BLaER1 treated with 17β-estradiol and CSF1 and Interleukin-3, amounts not matched to agents 10 nM and 100 nM (cell line): ENCODE measurements at regions not wholly inside any gene's neighbourhood (a gene's known extent, or its start where the extent isn't known, plus 50 kb on each side); places are given as distances from the start of the nearest gene placed in this dataset.
A peak's percentile ranks its signal among the peaks of the same experiment; 100 is the strongest.

Experiments
- H3K27ac ChIP-seq, 11 experiments: shearing (Covaris generic); formaldehyde crosslinking; 2 replicates each; pipeline ENCODE4 v1.8.1; 2022
- H3K27me3 ChIP-seq, 11 experiments: shearing (Covaris generic); formaldehyde crosslinking; 2 replicates each; pipeline ENCODE4 v1.8.1; 2022
- H3K36me3 ChIP-seq, 11 experiments: shearing (Covaris generic); formaldehyde crosslinking; 2 replicates each; pipeline ENCODE4 v1.8.1; 2022
- H3K4me1 ChIP-seq, 10 experiments: shearing (Covaris generic); formaldehyde crosslinking; 2 replicates each; pipeline ENCODE4 v1.8.1; 2022
- H3K4me2 ChIP-seq, 11 experiments: shearing (Covaris generic); formaldehyde crosslinking; 2 replicates each; pipeline ENCODE4 v1.8.1; 2022
- H3K4me3 ChIP-seq, 10 experiments: shearing (Covaris generic); formaldehyde crosslinking; 2 replicates each; pipeline ENCODE4 v1.8.1; 2022
- H3K9ac ChIP-seq, 11 experiments: shearing (Covaris generic); formaldehyde crosslinking; 2 replicates each; pipeline ENCODE4 v1.8.1; 2022
- H3K9me3 ChIP-seq, 11 experiments: shearing (Covaris generic); formaldehyde crosslinking; replicated peaks in 1 of 11; 2 replicates each; pipeline ENCODE4 v1.8.1; 2022
- H4K20me1 ChIP-seq, 11 experiments: shearing (Covaris generic); formaldehyde crosslinking; 2 replicates each; pipeline ENCODE4 v1.8.1; 2022
- Cebpa-rat ChIP-seq, 11 experiments: shearing (Covaris generic); IDR thresholded peaks; 2 replicates each; pipeline ENCODE4 v1.8.1; 2022

DNA sequence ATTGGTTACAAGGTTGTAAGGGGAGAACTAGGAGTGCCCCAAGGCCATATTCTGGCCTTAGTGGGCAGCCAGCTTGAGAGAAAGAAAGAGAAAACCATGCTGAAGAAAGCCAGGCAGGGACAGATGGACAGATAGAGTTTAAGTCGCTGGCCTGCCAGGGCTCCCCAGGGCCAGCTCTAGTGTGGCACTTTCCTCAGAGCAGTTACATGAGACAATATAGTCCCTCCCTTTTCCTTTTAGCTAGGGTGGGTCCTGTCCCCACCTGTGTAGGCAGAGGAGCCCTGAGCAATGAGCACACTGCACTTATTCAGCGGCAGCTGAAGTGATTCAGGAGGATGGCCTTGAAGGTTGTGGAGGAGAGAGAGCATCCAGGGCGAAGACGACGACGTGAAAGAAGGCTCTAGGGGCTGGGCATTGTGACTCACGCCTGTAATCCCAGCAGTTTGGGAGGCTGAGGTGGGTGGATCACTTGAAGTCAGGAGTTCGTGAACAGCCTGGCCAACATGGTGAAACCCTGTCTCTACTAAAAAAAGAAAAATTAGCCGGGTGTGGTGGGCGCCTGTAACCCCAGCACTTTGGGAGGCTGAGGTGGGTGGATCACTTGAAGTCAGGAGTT is 152.0 kb upstream of the SLC1A4 start:
- H3K9me3 ChIP-seq = no peaks in the 10 kb centered on the region
- TF ChIP-seq Cebpa-rat (IDR thresholded peaks at IDR 0.05) = no peak
- peak overlapping the region in 3 of 11 experiments; percentile 42 to 66 (median 64); a peak in 4 of 22 replicates for H3K27ac ChIP-seq
- peaks cover 43 to 93% (median 55%) of the 10 kb centered on the region in 10 experiments for H3K4me1 ChIP-seq
- no peaks in the 10 kb centered on the region for H3K27me3 ChIP-seq
- H3K9ac ChIP-seq = peak overlapping the region in 1 of 11 experiments; percentile 52; a peak in 1 of 22 replicates
- no peak overlapping the region for H3K4me3 ChIP-seq
- H4K20me1 ChIP-seq = no peaks in the 10 kb centered on the region
- peak overlapping the region; percentile 17 to 86 (median 58); a peak in 15 of 22 replicates for H3K4me2 ChIP-seq
- H3K36me3 ChIP-seq = no peaks in the 10 kb centered on the region

DNA sequence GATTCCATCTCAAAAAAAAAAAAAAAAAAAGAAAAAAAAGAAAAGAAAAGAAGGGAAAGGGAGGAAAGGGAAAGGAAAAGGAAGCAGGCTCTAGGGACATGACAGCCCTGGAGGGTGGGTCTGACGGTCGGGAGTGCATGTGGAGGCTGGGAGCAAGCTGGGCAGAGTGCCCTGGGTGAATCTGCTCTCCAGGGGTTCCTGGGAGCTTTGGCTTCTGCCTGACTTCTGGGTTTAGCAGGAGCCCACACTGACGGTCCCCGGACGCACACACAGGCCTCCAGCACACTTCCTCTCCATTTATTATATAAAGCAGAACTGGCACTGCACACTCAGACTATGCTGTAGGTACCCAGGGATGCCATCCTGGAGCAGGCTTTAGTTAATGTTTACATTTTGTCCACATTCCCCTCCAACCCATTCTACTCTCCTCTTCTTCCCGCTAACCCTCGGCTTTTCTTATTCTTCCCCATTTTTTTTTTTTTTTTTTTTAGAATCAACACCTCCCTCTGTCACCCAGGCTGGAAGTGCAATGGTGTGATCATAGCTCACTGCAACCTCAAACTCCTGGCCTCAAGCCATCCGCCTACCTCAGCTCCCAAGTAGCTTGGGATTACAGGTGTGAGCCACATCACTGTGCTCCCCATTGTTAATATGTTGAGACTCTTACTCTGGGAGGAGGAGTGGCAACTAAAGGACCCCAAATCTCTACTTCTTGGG is 151.1 kb upstream of the SLC1A4 start:
- H3K9me3 ChIP-seq = no peaks in the 10 kb centered on the region
- H3K4me2 ChIP-seq = peak overlapping the region; percentile 8 to 86 (median 58); a peak in 21 of 22 replicates
- TF ChIP-seq Cebpa-rat (IDR thresholded peaks at IDR 0.05) = no peak
- no peaks in the 10 kb centered on the region for H3K36me3 ChIP-seq
- no peak overlapping the region for H3K4me3 ChIP-seq
- H3K4me1 ChIP-seq = peaks cover 46 to 94% (median 58%) of the 10 kb centered on the region in 10 experiments
- no peaks in the 10 kb centered on the region for H4K20me1 ChIP-seq
- peak overlapping the region in 7 of 11 experiments; percentile 3 to 67 (median 53); a peak in 10 of 22 replicates for H3K27ac ChIP-seq
- no peaks in the 10 kb centered on the region for H3K27me3 ChIP-seq
- H3K9ac ChIP-seq = peak overlapping the region in 4 of 11 experiments; percentile 24 to 52 (median 40); a peak in 5 of 22 replicates

DNA sequence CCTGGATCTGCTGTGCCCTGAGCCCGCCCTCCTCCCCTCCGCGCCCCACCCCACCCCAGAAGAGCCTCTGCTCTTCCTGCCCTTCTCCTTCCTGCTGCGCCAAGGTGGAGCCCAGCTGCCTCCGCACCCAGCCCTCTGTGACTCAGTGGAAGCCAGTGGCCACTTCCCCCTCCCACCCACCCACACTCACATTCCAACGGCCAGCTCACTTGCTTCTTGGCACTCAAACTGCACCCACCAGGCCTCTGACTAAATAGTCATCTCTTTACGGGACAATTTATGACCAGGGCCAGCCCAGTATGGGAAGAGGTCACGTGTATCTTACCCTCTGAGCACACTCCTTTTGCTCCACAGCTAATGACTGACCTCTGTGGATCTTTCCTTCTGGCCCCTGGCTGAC is 150.4 kb upstream of the SLC1A4 start:
- H3K36me3 ChIP-seq = no peaks in the 10 kb centered on the region
- peak overlapping the region in 3 of 11 experiments; percentile 65 to 74 (median 73); a peak in 7 of 22 replicates for H3K27ac ChIP-seq
- peaks cover 46 to 87% (median 58%) of the 10 kb centered on the region in 10 experiments for H3K4me1 ChIP-seq
- peak overlapping the region in 10 of 11 experiments; percentile 60 to 87 (median 72); a peak in 18 of 22 replicates for H3K4me2 ChIP-seq
- H4K20me1 ChIP-seq = no peaks in the 10 kb centered on the region
- H3K9me3 ChIP-seq = no peaks in the 10 kb centered on the region
- H3K4me3 ChIP-seq = no peak overlapping the region
- TF ChIP-seq Cebpa-rat (IDR thresholded peaks at IDR 0.05) = no peak
- H3K9ac ChIP-seq = peak overlapping the region in 2 of 11 experiments; percentile 31 to 35; a peak in 2 of 22 replicates
- H3K27me3 ChIP-seq = no peaks in the 10 kb centered on the region

DNA sequence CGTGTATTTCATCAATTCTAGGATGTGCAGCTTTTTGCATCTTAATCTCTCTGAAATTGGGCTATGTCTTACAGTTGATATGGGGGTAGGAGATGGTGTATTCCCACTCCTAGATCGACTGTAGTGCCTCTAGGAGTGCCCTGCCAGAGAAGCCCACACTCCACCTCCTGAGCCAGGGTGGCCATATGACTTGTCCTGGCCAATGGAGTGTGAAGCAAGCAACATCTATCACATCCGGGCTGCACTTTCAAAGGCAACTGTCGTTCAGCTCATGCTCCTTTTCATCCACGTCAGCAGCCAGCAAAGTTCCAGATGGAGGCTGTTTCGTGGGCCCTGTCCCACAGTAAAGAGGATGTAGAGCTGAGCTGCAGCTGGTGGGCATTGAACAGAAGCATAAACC is 149.4 kb upstream of the SLC1A4 start:
- Histone ChIP-seq H3K36me3 (no peaks in the 10 kb centered on the region), H3K4me3 (no peak overlapping the region), H3K27me3 (no peaks in the 10 kb centered on the region), H3K9ac (peak overlapping the region in 2 of 11 experiments; percentile 4 to 9; a peak in 4 of 22 replicates), H4K20me1 (no peaks in the 10 kb centered on the region), H3K27ac (peak overlapping the region; percentile 35 to 74 (median 69); a peak in 21 of 22 replicates), H3K9me3 (no peaks in the 10 kb centered on the region), H3K4me1 (peaks cover 46 to 78% (median 58%) of the 10 kb centered on the region in 10 experiments), H3K4me2 (peak overlapping the region; percentile 60 to 87 (median 70))
- no peak for TF ChIP-seq Cebpa-rat (IDR thresholded peaks at IDR 0.05)

DNA sequence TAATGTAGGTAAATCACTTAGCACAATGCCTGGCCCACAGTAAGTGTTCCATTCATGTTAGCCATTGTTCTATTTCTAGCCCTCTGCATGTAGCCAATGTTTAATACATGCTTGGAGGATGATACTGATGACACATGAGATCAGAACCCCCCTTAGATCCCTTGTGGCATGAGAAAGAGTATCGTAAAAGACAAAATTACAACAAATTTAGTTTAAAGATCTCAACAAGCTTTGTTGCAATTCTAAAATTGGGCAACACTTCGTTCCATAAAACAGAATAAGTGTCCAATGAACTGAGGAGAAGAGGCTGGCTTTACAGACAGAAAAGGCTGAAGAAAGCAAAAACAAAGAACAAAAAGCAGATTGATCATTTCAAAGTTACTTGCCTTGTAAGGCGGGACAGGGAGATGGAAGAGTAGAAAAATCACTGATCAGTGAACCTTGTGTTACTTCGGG is 148.7 kb upstream of the SLC1A4 start:
- no peaks in the 10 kb centered on the region for H3K27me3 ChIP-seq
- H3K36me3 ChIP-seq = no peaks in the 10 kb centered on the region
- no peaks in the 10 kb centered on the region for H4K20me1 ChIP-seq
- TF ChIP-seq Cebpa-rat (IDR thresholded peaks at IDR 0.05) = no peak
- H3K4me3 ChIP-seq = no peak overlapping the region
- H3K9me3 ChIP-seq = no peaks in the 10 kb centered on the region
- H3K9ac ChIP-seq = peak overlapping the region in 5 of 11 experiments; percentile 4 to 23 (median 9); a peak in 4 of 22 replicates
- peak overlapping the region; percentile 60 to 87 (median 70) for H3K4me2 ChIP-seq
- H3K4me1 ChIP-seq = peaks cover 46 to 78% (median 60%) of the 10 kb centered on the region in 10 experiments
- peak overlapping the region; percentile 35 to 74 (median 69); a peak in 21 of 22 replicates for H3K27ac ChIP-seq

DNA sequence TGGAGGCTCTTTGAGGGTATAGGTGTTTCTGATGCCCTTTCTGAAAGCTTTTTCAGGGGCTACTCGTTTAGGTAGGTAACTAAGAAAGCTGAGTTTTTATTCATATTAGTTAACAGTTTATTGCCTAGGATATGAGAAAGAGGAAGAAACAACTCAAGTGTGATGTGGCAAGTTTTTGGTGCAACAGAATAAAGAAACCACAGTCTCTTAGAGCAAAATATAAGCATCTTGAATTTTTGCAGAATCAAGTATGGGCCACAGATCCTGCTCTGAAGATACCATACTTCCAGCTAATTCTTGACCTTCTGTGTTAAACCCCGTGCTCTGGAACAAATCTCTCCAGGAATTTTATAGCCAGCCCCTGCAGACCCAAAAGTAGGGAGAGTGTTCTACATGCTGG is 147.7 kb upstream of the SLC1A4 start:
- Histone ChIP-seq H3K4me2 (peak overlapping the region; percentile 60 to 87 (median 70)), H3K4me1 (peaks cover 46 to 79% (median 68%) of the 10 kb centered on the region in 10 experiments), H4K20me1 (no peaks in the 10 kb centered on the region), H3K36me3 (no peaks in the 10 kb centered on the region), H3K9me3 (no peaks in the 10 kb centered on the region), H3K27me3 (no peaks in the 10 kb centered on the region), H3K27ac (peak overlapping the region; percentile 19 to 74 (median 67); a peak in 21 of 22 replicates), H3K9ac (peak overlapping the region in 5 of 11 experiments; percentile 5 to 54 (median 26); a peak in 9 of 22 replicates), H3K4me3 (no peak overlapping the region)
- TF ChIP-seq Cebpa-rat (IDR thresholded peaks at IDR 0.05) = peak in 1 of 11 experiments; percentile 29; a peak in 2 of 22 replicates

DNA sequence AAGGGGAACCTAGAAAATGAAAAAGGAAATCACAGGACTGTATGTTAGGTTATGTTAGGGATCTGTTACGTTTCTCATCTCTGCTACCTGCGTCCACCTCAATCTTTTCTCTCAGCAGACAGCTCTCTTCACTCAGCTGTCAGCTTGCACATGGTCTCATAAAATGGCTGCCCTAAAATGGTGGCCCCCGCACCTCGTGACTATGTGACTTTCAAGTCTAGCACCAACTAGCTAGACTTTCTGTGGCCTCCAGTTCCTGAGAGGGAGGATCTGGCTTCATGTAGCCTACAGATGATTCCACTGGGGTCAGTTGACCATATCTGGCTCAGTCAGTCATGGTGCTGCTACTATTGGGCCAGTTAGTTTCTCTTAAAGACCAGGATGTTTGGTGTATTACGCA is 147.2 kb upstream of the SLC1A4 start:
- peak overlapping the region in 4 of 11 experiments; percentile 19 to 54 (median 34); a peak in 8 of 22 replicates for H3K9ac ChIP-seq
- H3K9me3 ChIP-seq = no peaks in the 10 kb centered on the region
- peak overlapping the region; percentile 60 to 87 (median 70) for H3K4me2 ChIP-seq
- H4K20me1 ChIP-seq = no peaks in the 10 kb centered on the region
- peaks cover 46 to 80% (median 67%) of the 10 kb centered on the region in 10 experiments for H3K4me1 ChIP-seq
- no peak overlapping the region for H3K4me3 ChIP-seq
- no peaks in the 10 kb centered on the region for H3K27me3 ChIP-seq
- no peak for TF ChIP-seq Cebpa-rat (IDR thresholded peaks at IDR 0.05)
- peak overlapping the region; percentile 2 to 74 (median 67); a peak in 19 of 22 replicates for H3K27ac ChIP-seq
- H3K36me3 ChIP-seq = no peaks in the 10 kb centered on the region

DNA sequence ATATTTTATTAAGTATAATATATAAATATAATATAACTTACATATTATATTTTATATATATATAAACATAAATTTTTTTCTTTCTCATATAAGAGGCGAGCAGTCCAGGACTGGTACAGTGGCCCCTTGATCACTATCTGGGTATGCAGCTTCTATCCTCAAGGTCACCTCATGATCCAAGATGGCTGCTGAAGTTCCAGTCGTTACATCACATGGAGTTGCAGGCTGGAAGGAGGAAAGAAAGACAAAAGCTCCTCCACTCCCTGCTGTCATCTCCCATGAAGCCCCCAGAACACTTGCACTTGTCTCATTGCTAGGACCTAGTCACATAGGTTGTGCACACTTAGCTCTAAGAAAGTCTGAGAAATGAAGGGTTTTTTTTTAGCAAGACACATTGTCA is 145.1 kb upstream of the SLC1A4 start:
- no peak for TF ChIP-seq Cebpa-rat (IDR thresholded peaks at IDR 0.05)
- Histone ChIP-seq H3K27ac (no peak overlapping the region), H4K20me1 (no peaks in the 10 kb centered on the region)

More for the DNA sequence above, 145.1 kb upstream of the SLC1A4 start:
- Histone ChIP-seq H3K36me3 (no peaks in the 10 kb centered on the region), H3K27me3 (no peaks in the 10 kb centered on the region), H3K9me3 (no peaks in the 10 kb centered on the region), H3K4me3 (no peak overlapping the region), H3K4me1 (peaks cover 41 to 80% (median 57%) of the 10 kb centered on the region in 10 experiments), H3K4me2 (no peak overlapping the region), H3K9ac (no peak overlapping the region)
